K562 (cell line): ENCODE measurements at regions not wholly inside any gene's neighbourhood (a gene's known extent, or its start where the extent isn't known, plus 50 kb on each side); places are given as distances from the start of the nearest gene placed in this dataset.

Experiments
- ATAC-seq: fragments of 200-7000 bp; cut with Tn5 transposase; 3 replicates; pipeline ENCODE4 v1.9.1; 2020; ENCODE audit warnings: moderate library complexity
- BruUV-seq: library from RNA; stranded (reverse); fragments of 400-500 nt; replicated peaks from 2 replicates; lab custom pipeline; 2021; lab: Mats Ljungman, UMichigan
- CTCF ChIA-PET: fragments of 300-600 bp; formaldehyde crosslinking; extraction: SDS; loops from one replicate; lab custom pipeline; 2021; ENCODE audit warnings: low intra/inter-chr PET ratio; lab: Yijun Ruan, JAX
- POLR2A ChIA-PET: fragments of 300-600, 350-650 bp; sonication (Branson Sonifier 250); formaldehyde crosslinking; extraction: SDS; loops from one replicate; lab custom pipeline; 2021; ENCODE audit warnings: antibody characterized with exemption, inconsistent platforms; lab: Yijun Ruan, JAX
- DNase-seq, 4 experiments: peaks; one replicate each; pipeline versions ENCODE4 v3.0.0 to v3.0.0-alpha.2; 2011 to 2018; ENCODE audit warnings: low spot score in 3 of 4, mixed read lengths in 3 of 4; ENCODE audit errors: extremely low read depth in 1 of 4
- FAIRE-seq: peaks from 2 replicates; lab custom pipeline; 2011; peaks lifted over from hg19 to GRCh38; lab: Jason Lieb, UNC
- H2AFZ ChIP-seq: 2 replicates; pipeline ENCODE4 v1.6.0; 2011; ENCODE audit warnings: low read depth, low read length, control low read depth, inconsistent platforms
- H3K27ac ChIP-seq: fragments of 200-600 bp; 3 replicates; pipeline ENCODE4 v1.8.0; 2011; ENCODE audit warnings: low read depth, mild to moderate bottlenecking, control low read depth, inconsistent platforms, low read length, moderate library complexity, mixed read lengths; ENCODE audit errors: extremely low read depth
- H3K27me3 ChIP-seq, 2 experiments: fragments of 300-600 bp in 1 of 2; 2 replicates in 1 of 2; 3 replicates in 1 of 2; pipeline versions ENCODE4 v1.6.0 to v1.8.0; 2011; ENCODE audit warnings: inconsistent platforms in 2 of 2, low read length in 2 of 2, mild to moderate bottlenecking in 1 of 2, mixed read lengths in 1 of 2, moderate library complexity in 1 of 2; ENCODE audit not compliant: control insufficient read depth in 2 of 2, insufficient read depth in 2 of 2
- H3K36me3 ChIP-seq: fragments of 300-600 bp; 3 replicates; pipeline ENCODE4 v1.8.0; 2011; ENCODE audit warnings: mild to moderate bottlenecking, low read length, inconsistent platforms; ENCODE audit not compliant: control insufficient read depth, insufficient read depth
- H3K4me1 ChIP-seq, 2 experiments: fragments of 200-600 bp in 1 of 2; replicated peaks in 1 of 2; 2 replicates in 1 of 2; 3 replicates in 1 of 2; pipeline versions ENCODE4 v1.5.1 to v1.8.0; 2011; ENCODE audit warnings: inconsistent platforms in 2 of 2, low read length in 2 of 2, mild to moderate bottlenecking in 1 of 2, mixed read lengths in 1 of 2, moderate library complexity in 1 of 2; ENCODE audit not compliant: control insufficient read depth in 2 of 2, insufficient read depth in 2 of 2
- H3K4me2 ChIP-seq: 2 replicates; pipeline ENCODE4 v1.6.1; 2011; ENCODE audit warnings: low read length, control low read depth, inconsistent platforms, mixed read lengths; ENCODE audit not compliant: insufficient read depth
- H3K4me3 ChIP-seq: fragments of 200-600 bp; sonication (generic), shearing (Covaris generic); 2 replicates; pipeline ENCODE4 v1.5.1; 2016; ENCODE audit warnings: control low read depth, inconsistent platforms
- H3K79me2 ChIP-seq: fragments of 200-600 bp; 3 replicates; pipeline ENCODE4 v1.8.0; 2011; ENCODE audit warnings: low read length, inconsistent platforms; ENCODE audit not compliant: control insufficient read depth, insufficient read depth
- H3K9ac ChIP-seq, 2 experiments: 2 replicates each; pipeline versions ENCODE4 v1.6.0 to v1.6.1; 2011; ENCODE audit warnings: low read depth in 2 of 2, low read length in 2 of 2, control low read depth in 1 of 2, inconsistent platforms in 1 of 2, mild to moderate bottlenecking in 1 of 2, mixed read lengths in 1 of 2; ENCODE audit not compliant: insufficient read depth in 1 of 2
- H3K9me1 ChIP-seq: one replicate; pipeline ENCODE4 v1.6.0; 2011; ENCODE audit warnings: inconsistent platforms, mild to moderate bottlenecking, low read length, moderate library complexity; ENCODE audit not compliant: control insufficient read depth, insufficient read depth
- H3K9me3 ChIP-seq: replicated peaks from 2 replicates; pipeline ENCODE4 v1.5.1; 2011; ENCODE audit warnings: low read depth, low read length, inconsistent platforms; ENCODE audit not compliant: control insufficient read depth, insufficient read depth
- H4K20me1 ChIP-seq: replicated peaks from 2 replicates; pipeline ENCODE4 v1.6.1; 2011; ENCODE audit warnings: low read length, inconsistent platforms, mixed read lengths; ENCODE audit not compliant: control insufficient read depth, insufficient read depth
- CCNT2 ChIP-seq: IDR thresholded peaks from 2 replicates; pipeline ENCODE4 v1.6.1; 2011; ENCODE audit warnings: borderline replicate concordance, low read depth, mild to moderate bottlenecking, moderate library complexity, mixed read lengths, low read length; ENCODE audit not compliant: insufficient read length; ENCODE audit errors: extremely low read depth
- DPF2 ChIP-seq: fragments of 450-650 bp; IDR thresholded peaks from 2 replicates; pipeline ENCODE4 v1.6.1; 2016
- ELK1 ChIP-seq: sonication (generic); formaldehyde crosslinking; IDR thresholded peaks from 2 replicates; pipeline ENCODE4 v1.8.1; 2022; ENCODE audit warnings: missing genetic modification reagents
- HNRNPK ChIP-seq: fragments of 200-400 bp; formaldehyde crosslinking; IDR thresholded peaks from one replicate; pipeline ENCODE4 v1.6.1; 2018; ENCODE audit warnings: mild to moderate bottlenecking, low read depth, low read length; ENCODE audit not compliant: poor library complexity, severe bottlenecking
- PRDM10 ChIP-seq: fragments of 450-650 bp; IDR thresholded peaks from 2 replicates; pipeline ENCODE4 v1.6.1; 2018; ENCODE audit not compliant: partially characterized antibody
- RNF2 ChIP-seq: sonication (generic); IDR thresholded peaks from 2 replicates; pipeline ENCODE4 v1.6.1; 2016
- SMAD2 ChIP-seq: fragments of 150-350 bp; IDR thresholded peaks from 2 replicates; pipeline ENCODE4 v1.6.1; 2014; ENCODE audit warnings: low read depth, mild to moderate bottlenecking, low read length
- SREBF2 ChIP-seq: sonication (generic); formaldehyde crosslinking; IDR thresholded peaks from 2 replicates; pipeline ENCODE4 v1.4.0; 2020; ENCODE audit warnings: mild to moderate bottlenecking, missing genetic modification reagents
- TAL1 ChIP-seq: fragments of 450-650 bp; IDR thresholded peaks from 2 replicates; pipeline ENCODE4 v1.6.1; 2016; ENCODE audit warnings: mild to moderate bottlenecking
- XRCC3 ChIP-seq: fragments of 450-650 bp; IDR thresholded peaks from 2 replicates; pipeline ENCODE4 v1.6.1; 2017; ENCODE audit warnings: mild to moderate bottlenecking, moderate library complexity
- ZC3H11A ChIP-seq: IDR thresholded peaks from 2 replicates; pipeline ENCODE4 v1.6.1; 2012; ENCODE audit warnings: low read depth, low read length, improper control_type of control experiment
- ZNF239 ChIP-seq: fragments of 250-450 bp; sonication (Bioruptor Pico); IDR thresholded peaks from 2 replicates; pipeline ENCODE4 v1.4.0; 2020; ENCODE audit warnings: mild to moderate bottlenecking
- ZNF253 ChIP-seq: fragments of 250-450 bp; sonication (Bioruptor Pico); conservative IDR thresholded peaks from 2 replicates; pipeline ENCODE4 v1.6.1; 2021; ENCODE audit warnings: mild to moderate bottlenecking
- ZNF512 ChIP-seq: IDR thresholded peaks from 2 replicates; pipeline ENCODE4 v1.6.1; 2016; ENCODE audit warnings: missing genetic modification characterization, missing compliant biosample characterization
- ZNF75A ChIP-seq: fragments of 450-650 bp; formaldehyde crosslinking; IDR thresholded peaks from 2 replicates; pipeline ENCODE4 v1.4.0; 2020; ENCODE audit warnings: mild to moderate bottlenecking
- ZNF785 ChIP-seq: fragments of 250-450 bp; sonication (Bioruptor Pico); IDR thresholded peaks from 2 replicates; pipeline ENCODE4 v1.4.0; 2020; ENCODE audit warnings: mild to moderate bottlenecking
- WGBS: fragments of 100-300 bp; shearing (Covaris generic); methylation state at CpG from one replicate; pipeline ENCODE4 v1.1.6; 2016; ENCODE audit warnings: low coverage, mixed read lengths; ENCODE audit not compliant: insufficient coverage; ENCODE audit errors: missing lambda C conversion rate; 5-methylcytosine and 5-hydroxymethylcytosine counted together
- in situ Hi-C: fragments of 300-500 bp; cut with MboI; formaldehyde crosslinking; loops from 4 replicates; pipeline ENCODE4 v1.15.0; 2018; ENCODE audit warnings: inconsistent platforms, mixed read lengths
- intact Hi-C: fragments of 100-400 bp; cut with micrococcal nuclease; formaldehyde crosslinking; loops from 2 replicates; pipeline ENCODE4 v1.14.2; 2022
- TF ChIP-seq, protein P1 (sequence below): fragments of 450-650 bp; IDR thresholded peaks from 2 replicates; pipeline ENCODE4 v1.6.1; 2016; ENCODE audit warnings: low read depth, mild to moderate bottlenecking, moderate library complexity

- Histone ChIP-seq H3K9me3 (no peaks in the 10 kb centered on the region), H2AFZ (no peak overlapping the region), H3K9ac (no peak overlapping the region), H3K9me1 (no peaks in the 10 kb centered on the region), H3K4me1 (no peaks in the 10 kb centered on the region), H3K27ac (no peak overlapping the region), H3K79me2 (no peaks in the 10 kb centered on the region), H3K36me3 (no peaks in the 10 kb centered on the region), H3K4me2 (no peak overlapping the region), H3K27me3 (no peaks in the 10 kb centered on the region), H4K20me1 (no peaks in the 10 kb centered on the region), H3K4me3 (no peak overlapping the region)
- 4% methylated on average over 4 of the region's 4 CpGs for WGBS
- POLR2A ChIA-PET, result interaction anchor here (1.1 kb wide), 1 partner anchor 22 kb away, joined by 3 read pairs; no protein-coding TSS in a partner anchor
- in situ Hi-C loops (no loop called here), intact Hi-C loops (no loop called here)
- no peak for ATAC-seq
- no TSS peak for BruUV-seq
- DNase-seq, result no peak
- no peak for FAIRE-seq
- CTCF ChIA-PET, result no interaction called here
- no peak for TF ChIP-seq ZNF785
- no peak for TF ChIP-seq DPF2
- TF ChIP-seq ZNF75A, result no peak
- TF ChIP-seq RNF2, result no peak
- no peak for TF ChIP-seq ZNF253 (CRISPR knock-in tag)
- TF ChIP-seq HNRNPK, result no peak
- TF ChIP-seq XRCC3, result no peak
- no peak for TF ChIP-seq ELK1
- TF ChIP-seq SREBF2 (CRISPR knock-in tag), result no peak
- no peak for TF ChIP-seq SMAD2
- no peak for TF ChIP-seq CCNT2
- no peak for TF ChIP-seq PRDM10
- TF ChIP-seq ZNF512 (tag), result no peak
- TF ChIP-seq TAL1, result no peak
- TF ChIP-seq ZNF239 (CRISPR knock-in tag), result no peak
- TF ChIP-seq ZC3H11A, result no peak
- TF ChIP-seq, protein P1, sequence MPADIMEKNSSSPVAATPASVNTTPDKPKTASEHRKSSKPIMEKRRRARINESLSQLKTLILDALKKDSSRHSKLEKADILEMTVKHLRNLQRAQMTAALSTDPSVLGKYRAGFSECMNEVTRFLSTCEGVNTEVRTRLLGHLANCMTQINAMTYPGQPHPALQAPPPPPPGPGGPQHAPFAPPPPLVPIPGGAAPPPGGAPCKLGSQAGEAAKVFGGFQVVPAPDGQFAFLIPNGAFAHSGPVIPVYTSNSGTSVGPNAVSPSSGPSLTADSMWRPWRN, result no peak
Measured at GRCh38 chr4:55242506-55242905, 103.5 kb upstream of the SRD5A3 start.
